ENCODE measurements at regions not wholly inside any gene's neighbourhood (a gene's known extent, or its start where the extent isn't known, plus 50 kb on each side); places are given as distances from the start of the nearest gene placed in this dataset.

DNA sequence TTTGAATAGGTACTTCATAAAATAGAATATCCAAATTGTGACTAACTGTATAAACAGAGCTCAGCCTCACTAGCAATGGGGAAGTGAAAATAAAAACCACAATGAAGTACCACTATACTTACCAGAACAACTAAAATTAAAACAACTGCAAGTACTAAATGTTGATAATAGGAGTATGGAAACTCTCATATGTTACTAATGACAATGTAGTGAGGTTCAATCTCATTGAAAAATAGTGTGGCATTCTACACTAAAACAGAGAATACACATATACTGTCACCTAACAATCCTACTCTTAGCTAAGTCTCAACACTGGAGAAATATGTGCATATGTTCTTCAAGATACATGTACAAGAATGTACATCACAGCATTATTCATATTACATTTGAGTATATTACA is 132.0 kb upstream of the CARMIL1 start:
- TF ChIP-seq, protein P1, sequence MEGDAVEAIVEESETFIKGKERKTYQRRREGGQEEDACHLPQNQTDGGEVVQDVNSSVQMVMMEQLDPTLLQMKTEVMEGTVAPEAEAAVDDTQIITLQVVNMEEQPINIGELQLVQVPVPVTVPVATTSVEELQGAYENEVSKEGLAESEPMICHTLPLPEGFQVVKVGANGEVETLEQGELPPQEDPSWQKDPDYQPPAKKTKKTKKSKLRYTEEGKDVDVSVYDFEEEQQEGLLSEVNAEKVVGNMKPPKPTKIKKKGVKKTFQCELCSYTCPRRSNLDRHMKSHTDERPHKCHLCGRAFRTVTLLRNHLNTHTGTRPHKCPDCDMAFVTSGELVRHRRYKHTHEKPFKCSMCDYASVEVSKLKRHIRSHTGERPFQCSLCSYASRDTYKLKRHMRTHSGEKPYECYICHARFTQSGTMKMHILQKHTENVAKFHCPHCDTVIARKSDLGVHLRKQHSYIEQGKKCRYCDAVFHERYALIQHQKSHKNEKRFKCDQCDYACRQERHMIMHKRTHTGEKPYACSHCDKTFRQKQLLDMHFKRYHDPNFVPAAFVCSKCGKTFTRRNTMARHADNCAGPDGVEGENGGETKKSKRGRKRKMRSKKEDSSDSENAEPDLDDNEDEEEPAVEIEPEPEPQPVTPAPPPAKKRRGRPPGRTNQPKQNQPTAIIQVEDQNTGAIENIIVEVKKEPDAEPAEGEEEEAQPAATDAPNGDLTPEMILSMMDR (IDR thresholded peaks at IDR 0.05), result no peak
- TF ChIP-seq POLR2A (IDR thresholded peaks at IDR 0.05), result no peak

All from uterus (tissue), 2 donors.